Stimulated activated CD4-positive, alpha-beta T cell treated with anti-CD3 and anti-CD28 coated beads, Interleukin-2, amount 100 ng/mL, for 24 hours (primary cell): ENCODE measurements at regions not wholly inside any gene's neighbourhood (a gene's known extent, or its start where the extent isn't known, plus 50 kb on each side); places are given as distances from the start of the nearest gene placed in this dataset.

Experiments used
- DNase-seq, 2 donors: peaks; one replicate each; pipeline ENCODE4 v3.0.0-alpha.2; 2020

GRCh38 chr21:24046829-24047443 lies 1560.3 kb downstream of the MRPL39 start:
- no peak for DNase-seq

GRCh38 chr21:24045775-24046215 lies 1561.5 kb downstream of the MRPL39 start:
- peak in 1 of 2 donors; percentile 37 for DNase-seq

DNA sequence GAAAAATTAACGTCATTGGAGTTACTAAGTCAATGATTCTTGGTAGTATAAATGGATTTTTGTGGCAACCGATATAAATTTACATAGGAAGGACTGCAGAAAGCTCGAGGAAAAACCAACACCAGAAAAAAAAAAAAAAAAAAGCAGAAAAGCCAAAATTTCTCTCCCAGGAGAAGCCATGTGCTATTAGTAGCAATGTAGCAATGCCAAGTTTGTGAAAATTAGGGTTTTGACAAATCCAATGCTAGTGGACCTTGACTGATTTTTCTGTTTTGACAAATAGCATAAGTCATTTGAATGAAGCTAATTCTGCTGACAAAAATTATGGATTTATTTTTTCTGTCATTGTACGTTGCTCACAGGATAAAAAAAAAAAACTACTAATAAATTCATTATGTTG lies 1561.9 kb downstream of the MRPL39 start:
- no peak for DNase-seq

GRCh38 chr21:24042687-24043086 lies 1564.6 kb downstream of the MRPL39 start:
- no peak for DNase-seq

DNA sequence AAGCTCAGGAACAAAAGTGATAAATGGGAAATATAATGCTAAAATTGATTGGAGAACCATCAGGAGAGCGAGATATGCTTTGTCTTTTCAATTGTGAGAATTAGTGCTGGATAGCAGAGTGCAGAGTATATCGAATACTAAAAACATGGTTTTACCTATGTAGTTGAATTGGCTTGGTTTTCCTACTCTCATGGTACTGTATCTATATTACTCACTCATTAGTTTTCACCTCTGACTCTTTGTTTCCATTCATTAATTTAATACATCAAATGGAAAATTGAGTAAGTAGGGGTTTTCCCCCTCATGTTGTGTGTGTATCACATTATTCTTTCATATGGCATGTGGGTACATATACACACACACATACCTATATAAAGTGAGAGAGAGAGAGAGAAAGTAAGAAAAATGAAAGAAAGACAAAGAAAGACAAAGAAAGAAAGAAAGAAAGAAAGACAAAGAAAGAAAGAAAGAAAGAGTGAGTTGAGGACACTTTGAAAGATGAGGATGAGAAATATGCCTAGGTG lies 1574.5 kb downstream of the MRPL39 start:
- DNase-seq = no peak

DNA sequence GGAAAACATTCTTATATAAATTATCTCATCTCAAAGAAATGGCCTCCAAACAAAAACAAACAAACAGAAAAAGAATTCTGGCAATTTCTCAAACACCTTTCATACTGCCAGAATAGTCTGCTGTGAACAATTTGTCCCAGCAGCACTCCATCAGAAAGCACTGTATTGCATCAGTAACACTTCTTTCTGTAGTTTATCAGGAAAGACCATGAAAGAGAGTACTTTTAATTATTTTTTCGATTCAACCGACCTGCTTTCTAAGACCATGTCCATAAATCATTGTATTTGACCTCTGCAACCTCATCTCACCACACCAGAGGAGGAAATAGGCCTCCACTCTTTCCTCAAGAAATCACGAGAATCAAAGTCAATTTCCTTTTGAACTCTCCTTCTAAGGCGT lies 1579.9 kb downstream of the MRPL39 start:
- no peak for DNase-seq

DNA sequence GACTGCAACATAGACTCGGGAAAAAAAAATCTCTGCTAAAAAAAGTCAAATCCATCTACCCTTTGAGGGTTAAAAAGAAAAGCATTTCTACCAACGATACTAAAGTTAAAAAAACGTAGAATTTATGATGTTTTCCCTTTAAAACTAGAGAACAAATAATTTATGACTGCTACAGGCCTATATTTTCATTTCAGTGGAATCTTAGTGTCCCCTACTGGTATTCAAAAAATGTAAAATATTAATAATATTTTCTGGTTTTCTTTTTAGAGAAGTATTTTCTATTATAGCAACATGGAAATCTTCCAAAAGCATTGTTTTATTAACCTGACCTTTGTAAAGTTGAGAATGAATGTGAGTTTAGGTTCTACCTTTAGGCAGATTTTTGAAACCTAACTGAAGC lies 1582.2 kb downstream of the MRPL39 start:
- DNase-seq = no peak

DNA sequence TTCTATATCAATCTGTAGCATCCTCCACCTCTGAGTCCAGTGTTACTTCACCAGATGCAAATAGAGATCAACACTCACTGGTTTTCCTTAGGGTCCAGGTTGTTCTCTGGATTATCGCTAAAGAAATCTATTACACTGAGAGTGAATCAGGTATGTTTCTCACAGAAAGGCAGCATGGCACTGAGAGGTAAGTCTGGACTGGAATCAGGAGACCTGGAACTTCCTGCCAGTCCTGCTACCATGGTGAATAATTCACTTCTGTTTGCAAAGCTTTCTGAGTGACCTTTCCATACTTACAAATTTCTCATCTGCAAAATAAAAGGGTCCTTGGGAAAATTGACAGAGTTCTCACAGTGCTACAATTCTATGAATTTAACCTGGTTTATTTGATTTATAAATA lies 1583.3 kb downstream of the MRPL39 start:
- DNase-seq = no peak

GRCh38 chr21:24023402-24023801 lies 1583.9 kb downstream of the MRPL39 start:
- DNase-seq = no peak

- DNase-seq = no peak
Measured at GRCh38 chr21:24014381-24014780, 1592.9 kb downstream of the MRPL39 start.

GRCh38 chr21:24011087-24011486 lies 1596.2 kb downstream of the MRPL39 start:
- no peak for DNase-seq

- DNase-seq = no peak
Measured at GRCh38 chr21:24007592-24007991, 1599.7 kb downstream of the MRPL39 start.

GRCh38 chr21:23986987-23987386 lies 1620.3 kb downstream of the MRPL39 start:
- DNase-seq = no peak

DNA sequence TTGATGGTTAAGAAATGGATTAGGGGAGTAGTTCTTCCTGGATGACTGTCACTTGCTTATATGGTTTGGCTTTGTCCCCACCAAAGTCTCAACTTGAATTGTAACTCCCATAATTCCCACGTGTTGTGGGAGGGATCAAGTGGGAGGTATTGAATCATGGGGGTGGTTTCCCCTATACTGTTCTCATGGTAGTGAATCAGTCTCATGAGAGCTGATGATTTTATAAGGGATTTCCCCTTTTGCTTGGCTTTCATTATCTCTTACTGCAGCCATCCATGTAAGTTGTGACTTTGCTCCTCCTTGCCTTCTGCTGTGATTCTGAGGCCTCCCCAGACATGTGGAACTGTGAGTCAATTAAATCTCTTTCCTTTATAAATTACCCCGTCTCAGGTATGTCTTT lies 1621.1 kb downstream of the MRPL39 start:
- no peak for DNase-seq

DNA sequence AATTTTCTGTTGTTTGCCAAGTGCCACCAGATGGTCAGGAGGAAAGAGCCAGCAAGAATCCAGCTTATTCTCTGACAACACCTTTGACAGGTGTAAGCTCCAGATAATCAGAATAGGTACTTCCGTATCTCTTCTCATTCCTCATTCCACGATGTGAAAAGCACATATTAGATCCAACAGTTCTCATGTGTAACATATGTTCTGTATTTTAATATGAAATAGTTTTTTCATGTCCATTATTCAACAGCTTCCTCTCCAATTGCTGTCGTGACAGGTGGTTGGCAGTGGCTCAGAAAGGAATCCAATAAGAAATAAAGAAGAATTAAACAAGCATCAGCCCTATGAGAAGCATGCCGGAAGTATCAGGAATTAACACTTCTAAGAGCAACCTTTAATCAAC lies 1624.7 kb downstream of the MRPL39 start:
- no peak for DNase-seq

- no peak for DNase-seq
Measured at GRCh38 chr21:23977971-23978370, 1629.3 kb downstream of the MRPL39 start.

- peak; percentile 60 to 72 for DNase-seq
Measured at GRCh38 chr21:23968722-23969647, 1638.3 kb downstream of the MRPL39 start.

- DNase-seq = no peak
Measured at GRCh38 chr21:23968008-23968407, 1639.3 kb downstream of the MRPL39 start.

GRCh38 chr21:23963454-23963853 lies 1643.8 kb downstream of the MRPL39 start:
- DNase-seq = no peak

- no peak for DNase-seq
Measured at GRCh38 chr21:23960769-23961168, 1646.5 kb downstream of the MRPL39 start.

- DNase-seq = no peak
Measured at GRCh38 chr21:23955135-23955843, 1652.0 kb downstream of the MRPL39 start.

- DNase-seq = no peak
Measured at GRCh38 chr21:23952269-23952668, 1655.0 kb downstream of the MRPL39 start.

DNA sequence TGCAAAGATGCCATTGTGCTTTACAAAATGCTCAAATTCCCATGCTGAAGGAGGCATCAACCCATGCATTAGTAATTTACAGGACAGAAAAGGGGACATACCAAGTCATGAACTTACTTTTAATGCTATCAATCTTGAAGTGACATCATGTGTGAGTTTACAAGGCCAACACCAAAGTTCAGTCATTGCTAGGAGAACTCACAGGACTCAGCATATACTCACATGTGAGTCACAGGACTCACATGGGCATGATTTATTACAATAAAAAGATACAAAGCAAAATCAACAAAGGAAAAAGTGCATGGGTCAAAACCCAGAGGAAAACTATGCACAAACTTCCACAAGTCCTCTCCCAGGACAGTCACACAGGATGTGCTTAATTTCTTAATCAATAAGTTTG lies 1656.0 kb downstream of the MRPL39 start:
- no peak for DNase-seq
